ENCODE measurements at regions not wholly inside any gene's neighbourhood (a gene's known extent, or its start where the extent isn't known, plus 50 kb on each side); places are given as distances from the start of the nearest gene placed in this dataset.
"Not testable (repeated sequence)": the region's sequence is repeated elsewhere in the genome, so short reads cannot be mapped to it uniquely, and the experiment has no call there.

GRCh38 chr21:31511999-31512398 lies 147.5 kb upstream of the SOD1 start:
- H3K27ac ChIP-seq (ENCODE audit: low read length); H3K9me2 ChIP-seq (ENCODE audit: insufficient read depth, low read length); H3K9me3 ChIP-seq (ENCODE audit: low read length); H3F3A ChIP-seq (ENCODE audit: insufficient read depth, low read length, poor library complexity, severe bottlenecking); H3K79me2 ChIP-seq (replicated peaks; ENCODE audit: insufficient read depth, low read length); H4K20me1 ChIP-seq (ENCODE audit: insufficient read depth); H3K36me3 ChIP-seq (ENCODE audit: insufficient read depth, low read length); H2AFZ ChIP-seq (ENCODE audit: low read depth, low read length); H3K4me3 ChIP-seq (ENCODE audit: low read length); H3K27me3 ChIP-seq (ENCODE audit: insufficient read depth, low read depth, low read length); H3K9ac ChIP-seq (ENCODE audit: low read length); H3K4me2 ChIP-seq (ENCODE audit: low read length): not testable (repeated sequence)

- Histone ChIP-seq H3K36me3 (ENCODE audit: insufficient read depth, low read length) (no peaks in the 10 kb centered on the region), H3K27ac (ENCODE audit: low read length) (no peak overlapping the region), H3K4me3 (ENCODE audit: low read length) (no peak overlapping the region), H3F3A (ENCODE audit: insufficient read depth, low read length, poor library complexity, severe bottlenecking) (no peaks in the 10 kb centered on the region), H3K9ac (ENCODE audit: low read length) (no peak overlapping the region), H3K27me3 (ENCODE audit: insufficient read depth, low read depth, low read length) (no peaks in the 10 kb centered on the region), H3K9me3 (ENCODE audit: low read length) (no peaks in the 10 kb centered on the region), H3K79me2 (replicated peaks; ENCODE audit: insufficient read depth, low read length) (no peaks in the 10 kb centered on the region), H3K4me2 (ENCODE audit: low read length) (no peak overlapping the region), H2AFZ (ENCODE audit: low read depth, low read length) (no peak overlapping the region), H4K20me1 (ENCODE audit: insufficient read depth) (no peaks in the 10 kb centered on the region), H3K9me2 (ENCODE audit: insufficient read depth, low read length) (no peaks in the 10 kb centered on the region)
- TF ChIP-seq POLR2AphosphoS5 (IDR thresholded peaks at IDR 0.05) (no peak), EZH2 (IDR thresholded peaks at IDR 0.05; ENCODE audit: borderline replicate concordance, insufficient read depth, low read length, poor library complexity, severe bottlenecking) (no peak), CTCF (IDR thresholded peaks at IDR 0.05; ENCODE audit: poor library complexity, severe bottlenecking) (no peak), MXI1 (conservative IDR thresholded peaks at IDR 0.05; ENCODE audit: poor library complexity, severe bottlenecking) (no peak), EP300 (conservative IDR thresholded peaks at IDR 0.05; ENCODE audit: poor library complexity, severe bottlenecking) (no peak), RAD21 (conservative IDR thresholded peaks at IDR 0.05) (no peak), TAF1 (IDR thresholded peaks at IDR 0.05; ENCODE audit: low read depth) (no peak), SMC3 (conservative IDR thresholded peaks at IDR 0.05; ENCODE audit: poor library complexity) (no peak), REST (IDR thresholded peaks at IDR 0.05; ENCODE audit: borderline replicate concordance) (no peak)
These were observed 148.2 kb upstream of the SOD1 start for GRCh38 chr21:31511258-31511657.

Measured in neural cell (in vitro differentiated cells).